ENCODE measurements at regions not wholly inside any gene's neighbourhood (a gene's known extent, or its start where the extent isn't known, plus 50 kb on each side); places are given as distances from the start of the nearest gene placed in this dataset.

DNA sequence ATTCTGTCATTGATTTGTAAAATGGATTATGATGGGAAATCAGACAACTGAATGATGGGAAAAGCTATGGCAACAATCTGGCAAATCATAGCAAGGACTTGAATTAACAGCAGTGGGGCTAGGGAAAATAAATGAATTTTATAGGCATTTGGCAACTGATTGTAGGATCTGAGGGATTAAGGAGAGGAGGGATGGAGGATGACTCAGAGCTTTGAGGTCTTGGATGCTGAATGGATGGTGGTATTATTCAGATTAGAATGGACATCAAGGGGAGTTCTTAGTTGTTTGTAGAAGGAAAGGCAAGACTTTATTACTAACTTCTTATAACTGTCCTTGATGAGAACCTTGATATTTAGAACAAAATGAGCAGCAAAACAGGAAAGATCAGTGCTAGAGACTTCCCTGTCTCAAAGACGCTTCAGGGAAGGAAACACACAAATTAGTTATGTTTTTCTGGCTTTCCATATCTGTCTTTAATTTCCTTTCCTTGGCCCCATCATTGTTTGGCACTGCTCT, 51.4 kb upstream of the HHIP start:
- TF ChIP-seq, protein P1, sequence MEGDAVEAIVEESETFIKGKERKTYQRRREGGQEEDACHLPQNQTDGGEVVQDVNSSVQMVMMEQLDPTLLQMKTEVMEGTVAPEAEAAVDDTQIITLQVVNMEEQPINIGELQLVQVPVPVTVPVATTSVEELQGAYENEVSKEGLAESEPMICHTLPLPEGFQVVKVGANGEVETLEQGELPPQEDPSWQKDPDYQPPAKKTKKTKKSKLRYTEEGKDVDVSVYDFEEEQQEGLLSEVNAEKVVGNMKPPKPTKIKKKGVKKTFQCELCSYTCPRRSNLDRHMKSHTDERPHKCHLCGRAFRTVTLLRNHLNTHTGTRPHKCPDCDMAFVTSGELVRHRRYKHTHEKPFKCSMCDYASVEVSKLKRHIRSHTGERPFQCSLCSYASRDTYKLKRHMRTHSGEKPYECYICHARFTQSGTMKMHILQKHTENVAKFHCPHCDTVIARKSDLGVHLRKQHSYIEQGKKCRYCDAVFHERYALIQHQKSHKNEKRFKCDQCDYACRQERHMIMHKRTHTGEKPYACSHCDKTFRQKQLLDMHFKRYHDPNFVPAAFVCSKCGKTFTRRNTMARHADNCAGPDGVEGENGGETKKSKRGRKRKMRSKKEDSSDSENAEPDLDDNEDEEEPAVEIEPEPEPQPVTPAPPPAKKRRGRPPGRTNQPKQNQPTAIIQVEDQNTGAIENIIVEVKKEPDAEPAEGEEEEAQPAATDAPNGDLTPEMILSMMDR (IDR thresholded peaks at IDR 0.05) = no peak
- Histone ChIP-seq H3K27ac (no peak overlapping the region), H3K27me3 (no peaks in the 10 kb centered on the region), H3K9ac (ENCODE audit: low read depth in 2 of 2, low read length in 2 of 2) (no peak overlapping the region), H3K36me3 (no peaks in the 10 kb centered on the region), H3K9me3 (no peaks in the 10 kb centered on the region), H3K4me1 (peaks cover 3% of the 10 kb centered on the region), H3K4me3 (no peak overlapping the region)
- DNase-seq = no peak
- intact Hi-C loops (cut with DNase I) = no loop called here

DNA sequence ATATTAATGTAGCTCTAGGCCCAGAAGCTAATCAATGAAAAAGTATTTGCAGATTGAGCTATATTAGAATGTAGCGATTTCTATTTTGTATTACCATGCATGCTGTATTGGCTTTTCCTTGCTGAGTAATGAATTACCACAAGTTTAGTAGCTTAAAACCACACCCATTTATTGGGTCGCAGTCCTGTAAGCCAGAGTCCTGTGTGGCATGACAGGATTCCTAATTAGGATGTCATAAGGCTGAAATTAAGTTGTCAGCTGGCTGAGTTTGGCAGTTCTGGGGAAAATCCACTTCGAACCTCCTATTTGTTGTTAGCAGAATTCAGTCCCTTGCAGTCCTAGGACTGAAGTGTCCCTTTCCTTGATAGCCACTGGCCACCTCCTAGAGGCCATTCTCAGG, 50.3 kb upstream of the HHIP start:
- DNase-seq = no peak
- H3K4me3 ChIP-seq = no peak overlapping the region
- no peaks in the 10 kb centered on the region for H3K9me3 ChIP-seq
- H3K27ac ChIP-seq = no peak overlapping the region
- no peaks in the 10 kb centered on the region for H3K27me3 ChIP-seq
- H3K36me3 ChIP-seq = no peaks in the 10 kb centered on the region
- H3K9ac ChIP-seq (ENCODE audit: low read depth in 2 of 2, low read length in 2 of 2) = no peak overlapping the region
- H3K4me1 ChIP-seq = peaks cover 3% of the 10 kb centered on the region
- TF ChIP-seq, protein P1 (IDR thresholded peaks at IDR 0.05) = no peak
- intact Hi-C loops (cut with DNase I) = no loop called here

All from colonic mucosa (tissue), 4 donors.